IMR-90 (cell line): ENCODE measurements at regions not wholly inside any gene's neighbourhood (a gene's known extent, or its start where the extent isn't known, plus 50 kb on each side); places are given as distances from the start of the nearest gene placed in this dataset.

Experiments
- ATAC-seq: fragments of 200-7000 bp; cut with Tn5 transposase; 2 replicates; pipeline ENCODE4 v1.9.1; 2020; ENCODE audit warnings: low read depth, mild to moderate bottlenecking, moderate library complexity
- BruUV-seq: library from RNA; stranded (reverse); fragments of 400-500 nt; replicated peaks from 2 replicates; lab custom pipeline; 2021; lab: Mats Ljungman, UMichigan
- CTCF ChIA-PET: fragments of 300-600 bp; formaldehyde crosslinking; extraction: SDS; loops from one replicate; lab custom pipeline; 2021; ENCODE audit warnings: antibody characterized with exemption; lab: Yijun Ruan, JAX
- POLR2A ChIA-PET: fragments of 300-600 bp; sonication (Branson Sonifier 250); formaldehyde crosslinking; loops from one replicate; lab custom pipeline; 2022; ENCODE audit warnings: antibody characterized with exemption; ENCODE audit not compliant: unreplicated experiment; lab: Charles Lee
- DNase-seq: peaks from one replicate; pipeline ENCODE4 v3.0.0; 2013
- H2AFZ ChIP-seq: replicated peaks from 2 replicates; pipeline ENCODE3; 2013; ENCODE audit warnings: low read length, mild to moderate bottlenecking; ENCODE audit not compliant: poor library complexity
- H2AK5ac ChIP-seq: 2 replicates; pipeline ENCODE4 v1.6.1; 2013; ENCODE audit warnings: low read depth, low read length, inconsistent platforms
- H2AK9ac ChIP-seq: replicated peaks from 2 replicates; pipeline ENCODE3; 2013; ENCODE audit warnings: mild to moderate bottlenecking, low read depth, low read length, moderate library complexity; ENCODE audit not compliant: poor library complexity
- H2BK120ac ChIP-seq: 2 replicates; pipeline ENCODE4 v1.6.1; 2013; ENCODE audit warnings: low read depth, low read length, inconsistent platforms
- H2BK15ac ChIP-seq: 3 replicates; pipeline ENCODE4 v1.6.1; 2013; ENCODE audit warnings: low read depth, low read length, inconsistent platforms
- H2BK20ac ChIP-seq: 2 replicates; pipeline ENCODE4 v1.6.1; 2013; ENCODE audit warnings: low read depth, mild to moderate bottlenecking, inconsistent platforms, low read length, moderate library complexity
- H2BK5ac ChIP-seq: 2 replicates; pipeline ENCODE4 v1.6.1; 2013; ENCODE audit warnings: mild to moderate bottlenecking, low read depth, low read length, inconsistent platforms; ENCODE audit not compliant: poor library complexity, severe bottlenecking
- H3K14ac ChIP-seq: replicated peaks from 2 replicates; pipeline ENCODE4 v1.6.1; 2013; ENCODE audit warnings: low read depth, low read length, inconsistent platforms
- H3K18ac ChIP-seq: 2 replicates; pipeline ENCODE4 v1.6.1; 2013; ENCODE audit warnings: low read depth, low read length, control low read depth
- H3K23ac ChIP-seq: 2 replicates; pipeline ENCODE4 v1.6.1; 2013; ENCODE audit warnings: low read depth, low read length, inconsistent platforms
- H3K27ac ChIP-seq: 2 replicates; pipeline ENCODE4 v1.5.1; 2013; ENCODE audit warnings: mild to moderate bottlenecking, control low read depth, low read length; ENCODE audit not compliant: insufficient read depth
- H3K27me3 ChIP-seq: 2 replicates; pipeline ENCODE4 v1.6.1; 2013; ENCODE audit warnings: low read length; ENCODE audit not compliant: control insufficient read depth, insufficient read depth
- H3K36me3 ChIP-seq: 2 replicates; pipeline ENCODE4 v1.6.1; 2013; ENCODE audit warnings: low read length, mixed read lengths; ENCODE audit not compliant: control insufficient read depth, insufficient read depth
- H3K4ac ChIP-seq: 2 replicates; pipeline ENCODE4 v1.6.1; 2013; ENCODE audit warnings: low read depth, low read length, inconsistent platforms
- H3K4me1 ChIP-seq: 2 replicates; pipeline ENCODE4 v1.6.1; 2013; ENCODE audit warnings: low read length, mixed read lengths; ENCODE audit not compliant: control insufficient read depth, insufficient read depth
- H3K4me2 ChIP-seq: 2 replicates; pipeline ENCODE4 v1.6.1; 2013; ENCODE audit warnings: low read depth, mild to moderate bottlenecking, control low read depth, low read length, moderate library complexity
- H3K4me3 ChIP-seq: 2 replicates; pipeline ENCODE4 v1.5.1; 2013; ENCODE audit warnings: low read depth, mild to moderate bottlenecking, control low read depth, low read length, moderate library complexity; ENCODE audit not compliant: insufficient read depth
- H3K56ac ChIP-seq: 2 replicates; pipeline ENCODE4 v1.6.1; 2013; ENCODE audit warnings: low read length, inconsistent platforms; ENCODE audit not compliant: insufficient read depth; ENCODE audit errors: extremely low read depth
- H3K79me1 ChIP-seq, 2 experiments: 2 replicates each; pipeline ENCODE4 v1.6.1; 2013; ENCODE audit warnings: low read length in 2 of 2, inconsistent platforms in 1 of 2, low read depth in 1 of 2
- H3K9ac ChIP-seq: 2 replicates; pipeline ENCODE4 v1.6.1; 2013; ENCODE audit warnings: low read depth, low read length, control low read depth
- H3K9me1 ChIP-seq: 2 replicates; pipeline ENCODE4 v1.6.1; 2013; ENCODE audit warnings: low read length, inconsistent platforms; ENCODE audit not compliant: insufficient read depth
- H3K9me3 ChIP-seq: 2 replicates; pipeline ENCODE4 v1.6.1; 2013; ENCODE audit warnings: low read length; ENCODE audit not compliant: control insufficient read depth, insufficient read depth
- H4K20me1 ChIP-seq: 2 replicates; pipeline ENCODE4 v1.6.1; 2013; ENCODE audit warnings: low read length, inconsistent platforms; ENCODE audit not compliant: insufficient read depth
- H4K5ac ChIP-seq: 2 replicates; pipeline ENCODE4 v1.6.1; 2013; ENCODE audit warnings: mild to moderate bottlenecking, low read depth, low read length, control low read depth
- H4K8ac ChIP-seq, 2 experiments: 2 replicates each; pipeline ENCODE4 v1.6.1; 2013; ENCODE audit warnings: low read depth in 2 of 2, low read length in 2 of 2, control low read depth in 1 of 2, inconsistent platforms in 1 of 2
- H4K91ac ChIP-seq: 2 replicates; pipeline ENCODE4 v1.6.1; 2013; ENCODE audit warnings: low read depth, low read length, inconsistent platforms; ENCODE audit not compliant: insufficient read depth
- FOS ChIP-seq: fragments of 150-350 bp; IDR thresholded peaks from 2 replicates; pipeline ENCODE4 v1.6.1; 2016; ENCODE audit warnings: low read depth, low read length
- MAZ ChIP-seq: IDR thresholded peaks from 2 replicates; pipeline ENCODE4 v1.6.1; 2012; ENCODE audit warnings: low read depth, mild to moderate bottlenecking, low read length, improper control_type of control experiment, moderate library complexity, borderline replicate concordance
- RAD21 ChIP-seq: IDR thresholded peaks from 2 replicates; pipeline ENCODE4 v1.6.1; 2012; ENCODE audit warnings: low read length, improper control_type of control experiment
- RFX5 ChIP-seq: IDR thresholded peaks from 2 replicates; pipeline ENCODE4 v1.8.0; 2012; ENCODE audit warnings: low read depth, mild to moderate bottlenecking, low read length, moderate library complexity
- WGBS, 2 experiments: methylation state at CpG; one replicate each; pipeline versions ENCODE4 v1.1.5 to v1.1.7; 2013; ENCODE audit warnings: missing lambda C conversion rate in 2 of 2; ENCODE audit not compliant: insufficient read length in 1 of 2; ENCODE audit errors: extremely low coverage in 2 of 2; 5-methylcytosine and 5-hydroxymethylcytosine counted together
- dilution Hi-C: fragments of 300-500 bp; cut with HindIII; formaldehyde crosslinking; loops from one replicate; pipeline ENCODE4 v1.14.3; 2018; ENCODE audit warnings: low sequenced_read_pairs; ENCODE audit not compliant: unreplicated experiment
- in situ Hi-C: fragments of 300-500 bp; cut with MboI; formaldehyde crosslinking; loops from 3 replicates; pipeline ENCODE4 v1.14.3; 2019; ENCODE audit warnings: low sequenced_read_pairs, inconsistent platforms, mixed read lengths
- intact Hi-C: fragments of 100-400 bp; cut with micrococcal nuclease; formaldehyde crosslinking; loops from 2 replicates; pipeline ENCODE4 v1.10.0; 2022
- TF ChIP-seq, protein P1 (sequence below): fragments of 150-350 bp; IDR thresholded peaks from 2 replicates; pipeline ENCODE4 v1.6.1; 2016; ENCODE audit warnings: low read depth, mild to moderate bottlenecking, low read length, moderate library complexity, borderline replicate concordance
- TF ChIP-seq, protein P2 (sequence below): conservative IDR thresholded peaks from 2 replicates; pipeline ENCODE4 v1.5.1; 2012; ENCODE audit warnings: mild to moderate bottlenecking, low read depth, low read length, improper control_type of control experiment
- TF ChIP-seq, protein P3 (sequence below): fragments of 150-350 bp; IDR thresholded peaks from 2 replicates; pipeline ENCODE4 v1.6.1; 2017; ENCODE audit warnings: mild to moderate bottlenecking, antibody characterized with exemption, low read length, low read depth

DNA sequence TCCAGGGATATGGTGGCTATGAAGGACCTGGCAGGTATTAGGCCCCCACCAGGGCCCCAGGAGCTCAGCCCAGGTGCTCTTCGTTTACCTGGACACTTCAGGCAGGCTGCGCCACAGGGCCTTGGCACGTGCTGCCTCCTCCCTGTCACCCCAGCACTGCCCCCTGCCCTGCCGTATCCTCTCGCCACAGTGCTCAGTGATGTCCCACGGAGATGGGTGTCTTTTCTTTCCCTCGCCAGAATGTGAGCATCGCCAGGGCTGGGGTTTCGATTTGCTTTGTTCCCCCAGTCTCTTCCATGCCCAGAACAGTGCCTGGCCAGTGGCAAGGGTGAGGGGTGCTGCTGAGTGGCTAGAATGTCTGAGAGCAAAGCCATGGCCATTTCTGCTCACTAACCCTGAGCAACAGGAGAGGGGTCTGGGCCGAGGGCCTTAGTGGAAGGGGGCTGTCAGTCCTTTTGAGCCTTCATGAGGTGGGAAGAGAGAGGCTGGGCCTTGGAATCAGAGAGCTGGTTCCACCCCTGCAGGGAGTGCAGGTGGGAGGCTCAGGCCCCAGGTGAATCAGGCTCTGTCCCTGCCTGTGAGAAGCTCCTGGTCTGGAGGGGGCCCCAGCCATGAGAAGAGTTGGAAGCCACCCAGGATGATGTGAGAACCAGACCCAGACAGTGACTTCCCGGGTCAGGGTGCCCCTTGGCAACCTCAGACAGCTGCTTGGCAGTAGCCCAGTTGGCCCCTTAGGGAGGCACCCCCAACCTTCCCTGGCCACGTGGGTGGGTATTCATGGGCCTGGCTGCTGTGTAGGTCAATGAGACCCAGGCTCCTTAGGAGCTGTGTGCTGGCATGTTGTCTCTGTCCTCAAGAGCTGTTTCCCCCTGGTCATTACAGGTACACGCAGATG, 129.9 kb upstream of the HS6ST1 start (continued):
- TF ChIP-seq, protein P1, sequence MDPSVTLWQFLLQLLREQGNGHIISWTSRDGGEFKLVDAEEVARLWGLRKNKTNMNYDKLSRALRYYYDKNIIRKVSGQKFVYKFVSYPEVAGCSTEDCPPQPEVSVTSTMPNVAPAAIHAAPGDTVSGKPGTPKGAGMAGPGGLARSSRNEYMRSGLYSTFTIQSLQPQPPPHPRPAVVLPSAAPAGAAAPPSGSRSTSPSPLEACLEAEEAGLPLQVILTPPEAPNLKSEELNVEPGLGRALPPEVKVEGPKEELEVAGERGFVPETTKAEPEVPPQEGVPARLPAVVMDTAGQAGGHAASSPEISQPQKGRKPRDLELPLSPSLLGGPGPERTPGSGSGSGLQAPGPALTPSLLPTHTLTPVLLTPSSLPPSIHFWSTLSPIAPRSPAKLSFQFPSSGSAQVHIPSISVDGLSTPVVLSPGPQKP: no peak

DNA sequence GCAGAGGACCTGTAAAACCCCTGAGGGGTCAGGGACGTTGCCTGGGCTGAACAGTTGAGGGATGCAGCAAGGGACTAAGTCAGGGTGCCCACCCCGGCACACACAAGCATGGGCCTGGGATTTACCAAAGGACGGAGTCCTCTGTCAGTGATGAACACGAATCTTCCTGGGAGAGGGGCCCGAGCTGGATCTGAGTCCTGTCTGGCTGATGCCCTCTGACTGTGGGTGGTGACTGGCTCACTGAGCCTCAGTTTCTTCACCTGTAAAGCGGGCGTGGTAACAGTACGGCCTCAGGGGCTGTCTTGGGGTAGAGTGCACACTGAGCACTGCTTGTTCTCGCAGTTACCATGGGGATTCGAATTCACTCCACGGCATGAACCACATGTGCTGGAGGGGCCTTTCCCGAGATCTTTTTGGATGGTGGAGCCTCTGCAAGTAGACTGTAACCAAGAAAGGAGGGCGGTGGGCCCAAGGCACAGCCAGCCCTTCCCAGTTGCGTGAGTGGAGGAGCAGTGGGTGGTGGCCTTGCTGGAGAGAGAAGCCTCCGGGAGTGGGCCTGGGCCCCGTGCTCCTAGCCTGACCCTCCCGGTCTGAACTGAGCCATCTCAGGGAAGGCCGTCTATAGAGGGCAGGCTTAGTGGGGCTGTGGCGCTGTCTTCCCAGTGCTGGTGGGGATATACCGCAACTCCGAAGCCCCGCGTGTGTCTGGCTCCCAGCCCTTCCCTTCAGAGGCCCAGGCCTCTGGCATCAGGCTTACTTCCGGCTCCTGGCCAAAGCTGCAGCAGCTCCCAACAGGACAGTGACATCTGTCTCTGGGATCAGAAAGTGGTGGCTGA, 130.8 kb upstream of the HS6ST1 start:
- Histone ChIP-seq H3K4me2 (no peak overlapping the region), H4K8ac (no peak overlapping the region), H3K4me1 (no peaks in the 10 kb centered on the region), H3K9me1 (no peaks in the 10 kb centered on the region), H2BK15ac (no peak overlapping the region), H3K27me3 (peaks cover 13% of the 10 kb centered on the region), H4K20me1 (no peaks in the 10 kb centered on the region), H3K36me3 (no peaks in the 10 kb centered on the region), H3K56ac (no peak overlapping the region), H3K23ac (no peak overlapping the region), H2AK9ac (peak overlapping the region; percentile 47), H3K4ac (no peak overlapping the region), H2BK120ac (no peak overlapping the region), H3K14ac (no peak overlapping the region), H2BK20ac (no peak overlapping the region), H4K91ac (no peak overlapping the region), H3K9ac (no peak overlapping the region), H3K4me3 (no peak overlapping the region), H2BK5ac (no peak overlapping the region), H4K5ac (no peak overlapping the region), H3K18ac (no peak overlapping the region), H2AK5ac (no peak overlapping the region), H3K27ac (no peak overlapping the region), H3K79me1 (no peaks in the 10 kb centered on the region), H2AFZ (peak overlapping the region; percentile 56), H3K9me3 (peaks cover 2% of the 10 kb centered on the region; the same call in 1 of the 2 replicates)
- no peak for ATAC-seq
- 78% methylated on average over 12 of the region's 24 CpGs; no CpG with 5 or more reads in 1 of the 2 experiments for WGBS, 2 experiments
- in situ Hi-C loops (no loop called here), dilution Hi-C loops (no loop called here), intact Hi-C loops (no loop called here)
- BruUV-seq: no TSS peak
- DNase-seq: no peak
- CTCF ChIA-PET: no interaction called here
- POLR2A ChIA-PET: no interaction called here
- TF ChIP-seq, protein P2, sequence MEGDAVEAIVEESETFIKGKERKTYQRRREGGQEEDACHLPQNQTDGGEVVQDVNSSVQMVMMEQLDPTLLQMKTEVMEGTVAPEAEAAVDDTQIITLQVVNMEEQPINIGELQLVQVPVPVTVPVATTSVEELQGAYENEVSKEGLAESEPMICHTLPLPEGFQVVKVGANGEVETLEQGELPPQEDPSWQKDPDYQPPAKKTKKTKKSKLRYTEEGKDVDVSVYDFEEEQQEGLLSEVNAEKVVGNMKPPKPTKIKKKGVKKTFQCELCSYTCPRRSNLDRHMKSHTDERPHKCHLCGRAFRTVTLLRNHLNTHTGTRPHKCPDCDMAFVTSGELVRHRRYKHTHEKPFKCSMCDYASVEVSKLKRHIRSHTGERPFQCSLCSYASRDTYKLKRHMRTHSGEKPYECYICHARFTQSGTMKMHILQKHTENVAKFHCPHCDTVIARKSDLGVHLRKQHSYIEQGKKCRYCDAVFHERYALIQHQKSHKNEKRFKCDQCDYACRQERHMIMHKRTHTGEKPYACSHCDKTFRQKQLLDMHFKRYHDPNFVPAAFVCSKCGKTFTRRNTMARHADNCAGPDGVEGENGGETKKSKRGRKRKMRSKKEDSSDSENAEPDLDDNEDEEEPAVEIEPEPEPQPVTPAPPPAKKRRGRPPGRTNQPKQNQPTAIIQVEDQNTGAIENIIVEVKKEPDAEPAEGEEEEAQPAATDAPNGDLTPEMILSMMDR: no peak
- TF ChIP-seq, protein P3, sequence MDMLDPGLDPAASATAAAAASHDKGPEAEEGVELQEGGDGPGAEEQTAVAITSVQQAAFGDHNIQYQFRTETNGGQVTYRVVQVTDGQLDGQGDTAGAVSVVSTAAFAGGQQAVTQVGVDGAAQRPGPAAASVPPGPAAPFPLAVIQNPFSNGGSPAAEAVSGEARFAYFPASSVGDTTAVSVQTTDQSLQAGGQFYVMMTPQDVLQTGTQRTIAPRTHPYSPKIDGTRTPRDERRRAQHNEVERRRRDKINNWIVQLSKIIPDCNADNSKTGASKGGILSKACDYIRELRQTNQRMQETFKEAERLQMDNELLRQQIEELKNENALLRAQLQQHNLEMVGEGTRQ: no peak
- TF ChIP-seq RAD21: no peak
- no peak for TF ChIP-seq FOS
- no peak for TF ChIP-seq RFX5
- no peak for TF ChIP-seq MAZ
- TF ChIP-seq, protein P1: no peak
